ENCODE measurements at regions not wholly inside any gene's neighbourhood (a gene's known extent, or its start where the extent isn't known, plus 50 kb on each side); places are given as distances from the start of the nearest gene placed in this dataset.

DNA sequence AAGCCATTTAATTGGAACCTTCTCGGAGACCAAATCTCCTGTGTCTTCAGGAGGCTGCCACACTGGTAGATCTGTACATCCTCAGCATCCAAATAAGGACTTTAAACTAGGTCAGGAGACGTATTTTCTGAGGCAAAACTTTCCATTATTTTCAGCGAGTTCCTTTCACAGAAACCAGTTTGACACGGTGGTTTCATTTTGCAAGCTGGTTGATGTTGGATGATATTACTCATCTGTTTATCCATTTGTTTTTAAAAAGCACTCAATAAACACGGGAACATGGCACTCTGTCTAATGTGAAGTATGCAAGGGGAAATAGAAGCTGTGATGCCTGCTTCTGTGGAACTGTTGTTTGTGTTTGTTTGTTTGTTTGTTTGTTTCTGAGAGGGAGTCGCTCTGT, 199.6 kb downstream of the ERCC6L2 start:
- H3K4me3 ChIP-seq, result no peak overlapping the region
- 80% methylated on average over 6 of the region's 6 CpGs for WGBS
- peaks cover 4 to 24% (median 15%) of the 10 kb centered on the region in 4 donors for H3K4me1 ChIP-seq
- no peak for DNase-seq (ENCODE audit: extremely low spot score)
- no peaks in the 10 kb centered on the region for H3K36me3 ChIP-seq
- H3K27me3 ChIP-seq, result no peaks in the 10 kb centered on the region
- TF ChIP-seq, protein P1, sequence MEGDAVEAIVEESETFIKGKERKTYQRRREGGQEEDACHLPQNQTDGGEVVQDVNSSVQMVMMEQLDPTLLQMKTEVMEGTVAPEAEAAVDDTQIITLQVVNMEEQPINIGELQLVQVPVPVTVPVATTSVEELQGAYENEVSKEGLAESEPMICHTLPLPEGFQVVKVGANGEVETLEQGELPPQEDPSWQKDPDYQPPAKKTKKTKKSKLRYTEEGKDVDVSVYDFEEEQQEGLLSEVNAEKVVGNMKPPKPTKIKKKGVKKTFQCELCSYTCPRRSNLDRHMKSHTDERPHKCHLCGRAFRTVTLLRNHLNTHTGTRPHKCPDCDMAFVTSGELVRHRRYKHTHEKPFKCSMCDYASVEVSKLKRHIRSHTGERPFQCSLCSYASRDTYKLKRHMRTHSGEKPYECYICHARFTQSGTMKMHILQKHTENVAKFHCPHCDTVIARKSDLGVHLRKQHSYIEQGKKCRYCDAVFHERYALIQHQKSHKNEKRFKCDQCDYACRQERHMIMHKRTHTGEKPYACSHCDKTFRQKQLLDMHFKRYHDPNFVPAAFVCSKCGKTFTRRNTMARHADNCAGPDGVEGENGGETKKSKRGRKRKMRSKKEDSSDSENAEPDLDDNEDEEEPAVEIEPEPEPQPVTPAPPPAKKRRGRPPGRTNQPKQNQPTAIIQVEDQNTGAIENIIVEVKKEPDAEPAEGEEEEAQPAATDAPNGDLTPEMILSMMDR (IDR thresholded peaks at IDR 0.05), result no peak
- TF ChIP-seq POLR2AphosphoS5 (IDR thresholded peaks at IDR 0.05) (no peak), POLR2A (IDR thresholded peaks at IDR 0.05; ENCODE audit: low read depth) (no peak), EP300 (IDR thresholded peaks at IDR 0.05) (no peak)
- H3K9me3 ChIP-seq, result no peaks in the 10 kb centered on the region
- intact Hi-C loops (cut with DNase I), result no loop called here
- H3K27ac ChIP-seq (replicated peaks in 1 of 4), result no peak overlapping the region

DNA sequence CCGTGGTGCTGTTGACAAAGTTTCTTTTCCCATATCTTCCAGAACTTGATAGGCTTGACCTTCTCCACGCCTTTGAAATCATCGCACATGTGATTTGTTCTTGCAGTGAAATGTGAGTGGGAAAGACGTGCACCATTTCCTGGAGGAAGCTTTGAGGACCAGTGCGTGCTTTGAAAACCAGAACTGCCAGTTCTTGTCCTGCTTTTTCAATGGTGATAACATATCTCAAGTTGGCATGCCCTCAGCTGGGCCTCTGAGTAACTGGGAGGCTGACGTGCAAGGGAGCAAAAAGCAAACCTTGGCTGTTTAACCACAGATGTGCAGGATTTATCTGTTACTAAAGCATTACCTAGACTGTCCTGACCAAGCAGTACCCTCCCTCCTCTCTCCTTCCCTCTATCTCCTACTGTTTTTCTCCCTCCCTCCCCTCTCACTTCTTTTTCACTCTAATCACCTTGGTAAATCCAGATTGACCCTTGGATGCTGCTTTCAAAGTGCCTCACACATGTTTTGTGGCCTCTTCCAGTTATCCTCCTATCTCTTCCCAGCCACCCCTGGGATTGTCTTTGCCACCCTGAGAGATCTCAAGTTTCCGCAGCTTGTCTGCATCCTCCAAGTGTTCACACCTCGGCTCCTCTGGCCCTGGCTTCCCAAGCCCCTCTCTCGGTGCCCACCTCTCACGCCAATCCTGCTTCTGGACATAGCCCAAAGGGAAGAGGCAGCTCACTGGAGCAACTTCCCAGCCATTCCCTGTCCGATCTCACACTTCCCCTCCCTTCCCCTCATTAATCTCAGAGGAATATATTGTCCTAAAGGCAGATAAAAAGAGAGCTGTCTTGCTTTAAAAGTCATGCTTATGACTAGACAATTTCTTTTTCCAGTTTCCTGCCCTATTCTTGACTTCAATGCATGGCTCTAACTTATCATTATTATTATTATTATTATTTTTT, 198.3 kb downstream of the ERCC6L2 start:
- 75% methylated on average over 11 of the region's 11 CpGs for WGBS
- H3K4me1 ChIP-seq, result peaks cover 3 to 21% (median 10%) of the 10 kb centered on the region in 4 donors
- TF ChIP-seq, protein P1 (IDR thresholded peaks at IDR 0.05), result no peak
- TF ChIP-seq POLR2A (IDR thresholded peaks at IDR 0.05; ENCODE audit: low read depth) (no peak), POLR2AphosphoS5 (IDR thresholded peaks at IDR 0.05) (no peak), EP300 (IDR thresholded peaks at IDR 0.05) (no peak)
- H3K27ac ChIP-seq (replicated peaks in 1 of 4), result no peak overlapping the region
- no peak for DNase-seq (ENCODE audit: extremely low spot score)
- intact Hi-C loops (cut with DNase I), result no loop called here
- H3K9me3 ChIP-seq, result no peaks in the 10 kb centered on the region
- no peaks in the 10 kb centered on the region for H3K27me3 ChIP-seq
- no peak overlapping the region for H3K4me3 ChIP-seq
- H3K36me3 ChIP-seq, result no peaks in the 10 kb centered on the region

DNA sequence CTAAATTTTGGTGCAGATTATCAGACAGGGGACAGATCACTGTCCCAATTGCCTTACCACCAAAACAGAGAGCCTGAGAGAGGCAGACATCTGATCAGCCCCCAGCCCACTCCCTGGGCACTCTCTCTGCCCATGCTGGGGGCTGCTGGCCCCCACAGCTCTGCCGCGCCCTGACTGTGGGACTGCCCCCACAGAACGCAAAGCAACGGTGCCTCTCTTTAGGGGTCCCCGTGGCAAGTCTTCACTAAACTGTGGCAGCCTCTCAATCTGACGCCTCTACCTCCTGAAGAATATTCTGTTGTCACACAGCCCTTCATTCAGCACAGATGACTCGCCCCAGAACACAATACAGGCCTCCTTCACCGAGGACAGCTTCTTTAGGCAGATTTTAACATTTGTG, 197.4 kb downstream of the ERCC6L2 start:
- no peak overlapping the region for H3K4me3 ChIP-seq
- 98% methylated on average over 3 of the region's 8 CpGs for WGBS
- no peaks in the 10 kb centered on the region for H3K9me3 ChIP-seq
- no peak for TF ChIP-seq POLR2A (IDR thresholded peaks at IDR 0.05; ENCODE audit: low read depth)
- TF ChIP-seq, protein P1 (IDR thresholded peaks at IDR 0.05), result no peak
- TF ChIP-seq POLR2AphosphoS5 (IDR thresholded peaks at IDR 0.05), result no peak
- no peak for TF ChIP-seq EP300 (IDR thresholded peaks at IDR 0.05)
- DNase-seq (ENCODE audit: extremely low spot score), result no peak
- no peak overlapping the region for H3K27ac ChIP-seq (replicated peaks in 1 of 4)
- H3K4me1 ChIP-seq, result peaks cover 4 to 21% (median 13%) of the 10 kb centered on the region in 4 donors
- H3K27me3 ChIP-seq, result no peaks in the 10 kb centered on the region
- no peaks in the 10 kb centered on the region for H3K36me3 ChIP-seq
- intact Hi-C loops (cut with DNase I), result no loop called here

DNA sequence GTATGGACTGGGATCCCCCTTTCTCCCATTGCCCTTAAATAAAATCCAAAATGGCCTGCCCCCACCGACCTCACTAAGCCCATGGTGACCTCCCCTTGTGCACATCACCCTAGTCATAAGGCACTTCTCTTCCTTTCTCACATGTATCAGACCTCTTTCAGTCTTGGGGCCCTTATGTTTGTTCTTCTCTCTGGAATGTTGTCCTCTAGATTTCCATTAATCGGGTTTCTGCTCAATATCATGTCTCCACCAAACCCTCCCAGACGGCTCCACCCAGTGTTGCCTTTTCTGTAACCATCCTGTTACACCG, 196.3 kb downstream of the ERCC6L2 start:
- intact Hi-C loops (cut with DNase I), result no loop called here
- Histone ChIP-seq H3K27ac (replicated peaks in 1 of 4) (no peak overlapping the region), H3K36me3 (no peaks in the 10 kb centered on the region), H3K9me3 (no peaks in the 10 kb centered on the region), H3K4me1 (peaks cover 4 to 21% (median 13%) of the 10 kb centered on the region in 4 donors), H3K27me3 (no peaks in the 10 kb centered on the region), H3K4me3 (no peak overlapping the region)
- WGBS, result 88% methylated on average over 4 of the region's 4 CpGs
- no peak for DNase-seq (ENCODE audit: extremely low spot score)
- TF ChIP-seq, protein P1 (IDR thresholded peaks at IDR 0.05), result no peak
- no peak for TF ChIP-seq POLR2A (IDR thresholded peaks at IDR 0.05; ENCODE audit: low read depth)
- no peak for TF ChIP-seq POLR2AphosphoS5 (IDR thresholded peaks at IDR 0.05)
- no peak for TF ChIP-seq EP300 (IDR thresholded peaks at IDR 0.05)

All from esophagus muscularis mucosa (tissue), 4 donors.